ENCODE measurements at regions not wholly inside any gene's neighbourhood (a gene's known extent, or its start where the extent isn't known, plus 50 kb on each side); places are given as distances from the start of the nearest gene placed in this dataset.

DNA sequence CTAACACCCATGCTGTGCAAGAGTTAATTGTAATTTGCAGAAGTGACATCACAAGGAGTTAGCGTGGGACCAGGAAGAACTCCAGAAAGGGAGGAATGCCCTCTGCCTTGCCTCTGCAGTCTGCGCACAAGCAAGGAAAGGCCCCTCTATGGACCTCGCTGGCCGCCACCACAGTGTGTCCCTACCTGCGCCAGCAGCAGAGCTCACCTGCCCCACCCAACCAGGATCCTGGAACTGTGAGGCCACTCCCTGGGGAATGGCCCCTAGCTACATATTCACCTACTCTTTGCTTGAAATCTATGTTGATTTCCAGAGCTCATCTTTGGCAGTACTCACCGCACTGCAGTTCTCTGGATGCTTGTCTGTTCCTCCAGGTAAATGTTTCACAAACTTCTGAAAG lies 72.0 kb upstream of the MTNR1B start:
- Histone ChIP-seq H3K27me3 (no peaks in the 10 kb centered on the region), H3K4me1 (no peaks in the 10 kb centered on the region), H3K27ac (no peak overlapping the region), H3K4me3 (no peak overlapping the region), H3K9me3 (no peaks in the 10 kb centered on the region), H3K36me3 (no peaks in the 10 kb centered on the region)
- DNase-seq (ENCODE audit: low spot score in 2 of 2): no peak
- TF ChIP-seq, protein P1, sequence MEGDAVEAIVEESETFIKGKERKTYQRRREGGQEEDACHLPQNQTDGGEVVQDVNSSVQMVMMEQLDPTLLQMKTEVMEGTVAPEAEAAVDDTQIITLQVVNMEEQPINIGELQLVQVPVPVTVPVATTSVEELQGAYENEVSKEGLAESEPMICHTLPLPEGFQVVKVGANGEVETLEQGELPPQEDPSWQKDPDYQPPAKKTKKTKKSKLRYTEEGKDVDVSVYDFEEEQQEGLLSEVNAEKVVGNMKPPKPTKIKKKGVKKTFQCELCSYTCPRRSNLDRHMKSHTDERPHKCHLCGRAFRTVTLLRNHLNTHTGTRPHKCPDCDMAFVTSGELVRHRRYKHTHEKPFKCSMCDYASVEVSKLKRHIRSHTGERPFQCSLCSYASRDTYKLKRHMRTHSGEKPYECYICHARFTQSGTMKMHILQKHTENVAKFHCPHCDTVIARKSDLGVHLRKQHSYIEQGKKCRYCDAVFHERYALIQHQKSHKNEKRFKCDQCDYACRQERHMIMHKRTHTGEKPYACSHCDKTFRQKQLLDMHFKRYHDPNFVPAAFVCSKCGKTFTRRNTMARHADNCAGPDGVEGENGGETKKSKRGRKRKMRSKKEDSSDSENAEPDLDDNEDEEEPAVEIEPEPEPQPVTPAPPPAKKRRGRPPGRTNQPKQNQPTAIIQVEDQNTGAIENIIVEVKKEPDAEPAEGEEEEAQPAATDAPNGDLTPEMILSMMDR (IDR thresholded peaks at IDR 0.05): no peak
- no peak for TF ChIP-seq POLR2A (IDR thresholded peaks at IDR 0.05)
- TF ChIP-seq EP300 (IDR thresholded peaks at IDR 0.05): no peak
- 86 to 89% methylated on average over 6 of the region's 6 CpGs for WGBS, 2 donors

DNA sequence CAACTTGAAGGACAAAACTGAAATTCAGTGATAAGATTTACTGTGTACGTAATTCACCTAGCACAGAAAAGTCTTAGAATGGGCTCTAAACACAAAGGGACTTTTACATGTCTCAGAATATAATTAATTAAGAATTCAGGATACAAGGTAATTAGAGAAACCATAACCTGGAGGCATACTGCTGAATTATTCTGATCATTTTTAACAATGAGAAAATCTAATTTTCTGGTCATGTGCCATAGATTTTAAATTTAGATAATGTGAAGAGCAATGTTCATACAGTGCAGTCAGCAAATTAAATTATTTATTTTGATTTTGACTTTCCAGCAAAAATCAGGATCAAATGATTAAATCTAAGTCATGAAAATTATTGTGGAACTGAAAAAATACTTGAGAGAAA lies 67.0 kb upstream of the MTNR1B start:
- Histone ChIP-seq H3K27me3 (no peaks in the 10 kb centered on the region), H3K27ac (no peak overlapping the region), H3K9me3 (no peaks in the 10 kb centered on the region), H3K36me3 (no peaks in the 10 kb centered on the region), H3K4me1 (no peaks in the 10 kb centered on the region), H3K4me3 (no peak overlapping the region)
- no peak for DNase-seq (ENCODE audit: low spot score in 2 of 2)
- TF ChIP-seq POLR2A (IDR thresholded peaks at IDR 0.05): no peak
- TF ChIP-seq, protein P1 (IDR thresholded peaks at IDR 0.05): no peak
- no peak for TF ChIP-seq EP300 (IDR thresholded peaks at IDR 0.05)
- 75 to 88% methylated on average over 1 of the region's 1 CpG for WGBS, 2 donors

DNA sequence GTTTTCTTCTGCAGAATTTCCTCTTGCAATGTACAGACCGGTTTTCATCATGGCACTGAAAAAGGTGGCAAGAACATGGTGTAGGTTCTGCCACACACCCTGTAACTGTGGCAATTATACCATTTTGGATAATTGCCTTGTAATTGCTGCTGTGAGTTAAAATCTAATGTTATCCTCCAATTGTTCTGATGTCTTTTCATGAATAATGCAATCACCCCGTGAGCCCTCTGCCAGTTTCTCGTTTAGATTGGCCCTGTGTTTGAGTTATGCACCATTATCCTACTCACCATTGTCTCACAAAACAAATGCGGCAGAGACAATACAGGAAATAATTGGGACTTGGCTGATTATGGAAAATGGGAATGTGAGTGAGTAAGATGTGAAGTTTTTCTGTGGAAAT lies 61.8 kb upstream of the MTNR1B start:
- Histone ChIP-seq H3K36me3 (no peaks in the 10 kb centered on the region), H3K9me3 (no peaks in the 10 kb centered on the region), H3K27ac (no peak overlapping the region), H3K4me1 (no peaks in the 10 kb centered on the region), H3K4me3 (no peak overlapping the region), H3K27me3 (no peaks in the 10 kb centered on the region)
- no peak for TF ChIP-seq EP300 (IDR thresholded peaks at IDR 0.05)
- TF ChIP-seq POLR2A (IDR thresholded peaks at IDR 0.05): no peak
- TF ChIP-seq, protein P1 (IDR thresholded peaks at IDR 0.05): no peak
- WGBS, 2 donors: 58 to 68% methylated on average over 4 of the region's 4 CpGs
- DNase-seq (ENCODE audit: low spot score in 2 of 2): no peak

DNA sequence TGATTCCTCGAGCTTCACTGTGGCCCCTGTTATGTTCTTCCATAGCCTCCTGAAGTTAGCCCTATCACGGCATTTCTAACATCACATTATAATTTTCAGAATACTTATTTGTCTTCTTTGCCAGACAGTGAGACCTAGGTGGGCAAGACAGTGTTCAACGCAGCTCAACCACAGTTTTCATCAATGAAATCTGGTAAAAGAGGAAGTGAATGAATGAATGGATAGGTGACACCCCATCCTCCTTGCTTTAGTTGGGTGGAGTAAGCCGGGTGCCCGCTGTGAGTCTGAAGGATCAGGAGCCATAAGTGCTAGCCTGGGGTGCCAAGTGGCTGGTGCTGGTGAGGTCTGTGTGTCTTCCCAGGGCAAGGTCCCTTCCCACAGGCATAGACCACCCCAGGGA lies 60.2 kb upstream of the MTNR1B start:
- Histone ChIP-seq H3K4me1 (no peaks in the 10 kb centered on the region), H3K36me3 (no peaks in the 10 kb centered on the region), H3K27me3 (no peaks in the 10 kb centered on the region), H3K9me3 (no peaks in the 10 kb centered on the region), H3K27ac (no peak overlapping the region), H3K4me3 (no peak overlapping the region)
- TF ChIP-seq EP300 (IDR thresholded peaks at IDR 0.05) (no peak), POLR2A (IDR thresholded peaks at IDR 0.05) (no peak)
- TF ChIP-seq, protein P1 (IDR thresholded peaks at IDR 0.05): no peak
- 89 to 93% methylated on average over 5 of the region's 5 CpGs for WGBS, 2 donors
- no peak for DNase-seq (ENCODE audit: low spot score in 2 of 2)

DNA sequence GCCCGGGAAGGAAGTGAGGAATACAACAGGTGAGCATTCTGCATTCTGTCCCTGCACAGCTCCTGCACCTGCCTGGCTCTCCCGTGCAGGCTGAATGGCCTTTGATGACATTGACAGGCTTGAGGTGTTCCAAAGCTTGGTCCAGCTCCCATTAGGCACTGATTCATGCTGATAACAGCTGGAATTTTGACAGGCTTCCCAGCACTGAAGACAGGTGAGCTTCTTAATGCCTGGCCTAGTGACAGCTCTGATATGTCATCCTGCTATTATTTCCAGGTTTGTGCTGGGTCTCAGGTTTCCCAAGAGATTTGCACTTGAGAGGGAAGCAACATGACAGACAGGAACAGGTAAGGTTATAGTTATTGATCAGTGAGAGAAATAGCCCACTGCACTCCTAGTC lies 58.0 kb upstream of the MTNR1B start:
- DNase-seq (ENCODE audit: low spot score in 2 of 2): no peak
- WGBS, 2 donors: 74 to 79% methylated on average over 2 of the region's 2 CpGs
- Histone ChIP-seq H3K4me1 (no peaks in the 10 kb centered on the region), H3K36me3 (no peaks in the 10 kb centered on the region), H3K9me3 (no peaks in the 10 kb centered on the region), H3K4me3 (no peak overlapping the region), H3K27ac (no peak overlapping the region), H3K27me3 (no peaks in the 10 kb centered on the region)
- TF ChIP-seq, protein P1 (IDR thresholded peaks at IDR 0.05): no peak
- TF ChIP-seq POLR2A (IDR thresholded peaks at IDR 0.05) (no peak), EP300 (IDR thresholded peaks at IDR 0.05) (no peak)
